NCI-H1417 (cell line): ENCODE measurements at regions not wholly inside any gene's neighbourhood (a gene's known extent, or its start where the extent isn't known, plus 50 kb on each side); places are given as distances from the start of the nearest gene placed in this dataset.

Experiments
- DNase-seq, 3 experiments: peaks; one replicate each; lab custom pipeline; 2025; lab: John Stamatoyannopoulos, UW

DNA sequence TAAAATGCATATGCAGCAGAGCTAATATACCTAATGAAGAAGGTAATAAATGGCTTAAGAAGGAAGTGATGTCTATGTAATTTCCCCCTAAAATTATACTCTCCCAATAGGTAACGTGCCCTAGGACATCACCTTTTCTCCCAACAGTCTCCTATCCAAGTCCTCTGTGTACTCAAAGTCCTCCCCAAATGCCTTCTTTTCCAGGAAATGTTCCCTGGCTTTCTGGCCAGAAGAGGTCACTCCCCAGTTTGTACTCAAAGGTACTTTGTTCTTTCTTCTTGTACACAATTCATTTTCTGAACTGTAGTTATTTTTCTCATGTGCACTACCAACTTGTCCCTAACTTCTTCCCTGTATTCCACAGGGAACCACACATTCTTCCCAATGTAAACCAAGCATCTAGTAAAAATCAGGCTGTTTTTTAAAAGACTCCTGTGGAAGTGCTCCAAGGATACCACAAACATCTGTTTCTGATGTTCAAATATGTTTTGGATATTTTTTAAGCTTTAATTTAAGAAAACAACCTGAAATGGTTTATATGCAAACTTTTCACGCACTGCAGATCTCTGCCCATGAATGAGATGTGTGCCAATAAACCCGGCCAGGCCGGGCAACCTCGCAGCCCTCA lies 262.3 kb upstream of the KLF14 start:
- DNase-seq = no peak

DNA sequence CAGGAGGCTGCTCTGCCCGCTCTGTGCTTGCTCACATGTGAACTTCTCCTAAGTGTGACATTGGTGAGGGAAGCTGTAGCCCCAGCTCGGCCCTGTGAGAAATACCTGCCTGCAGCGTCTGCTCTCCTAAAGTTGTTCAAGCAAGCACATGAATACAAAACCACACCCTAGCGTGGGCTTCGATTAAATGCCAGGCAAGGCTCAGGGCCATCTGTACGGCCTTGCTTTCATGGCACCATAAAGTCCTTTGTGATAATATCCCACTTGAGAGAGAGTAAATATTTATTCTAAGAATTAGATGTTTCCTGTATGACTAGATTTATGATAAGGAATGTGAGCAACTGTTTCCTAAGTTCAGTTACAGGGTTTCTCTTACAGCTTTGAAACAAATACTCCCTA lies 262.8 kb upstream of the KLF14 start:
- DNase-seq = peak; percentile 40 to 84 (median 41)

DNA sequence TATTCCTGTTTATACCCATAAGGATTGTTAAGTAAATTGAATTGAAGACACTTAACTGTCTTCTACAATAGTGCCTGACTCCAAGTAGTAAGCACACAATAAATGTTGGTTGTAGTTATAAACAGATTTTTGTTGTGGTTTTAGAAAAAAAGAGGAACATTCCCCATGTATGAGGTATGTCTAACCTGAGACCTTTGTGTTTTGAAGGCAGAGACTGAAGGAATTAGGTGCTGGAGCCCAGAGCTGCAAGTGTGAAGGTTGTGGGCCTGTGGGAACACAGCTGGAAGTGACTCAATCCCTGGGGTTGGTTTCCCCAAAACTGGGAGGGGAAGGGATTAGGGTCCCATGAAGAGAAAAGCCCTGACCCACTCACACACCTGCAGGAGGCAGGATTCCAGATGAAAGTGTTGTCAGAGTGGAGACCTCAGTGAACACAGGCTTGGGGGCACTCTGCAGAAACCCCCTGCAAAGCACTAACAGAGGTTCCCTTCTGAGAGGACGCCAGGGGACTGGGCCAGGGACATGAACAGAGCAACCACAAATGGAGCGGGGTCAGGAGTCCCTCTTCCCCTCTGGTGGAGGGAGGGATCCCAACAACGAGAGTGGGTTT lies 265.1 kb upstream of the KLF14 start:
- no peak for DNase-seq

DNA sequence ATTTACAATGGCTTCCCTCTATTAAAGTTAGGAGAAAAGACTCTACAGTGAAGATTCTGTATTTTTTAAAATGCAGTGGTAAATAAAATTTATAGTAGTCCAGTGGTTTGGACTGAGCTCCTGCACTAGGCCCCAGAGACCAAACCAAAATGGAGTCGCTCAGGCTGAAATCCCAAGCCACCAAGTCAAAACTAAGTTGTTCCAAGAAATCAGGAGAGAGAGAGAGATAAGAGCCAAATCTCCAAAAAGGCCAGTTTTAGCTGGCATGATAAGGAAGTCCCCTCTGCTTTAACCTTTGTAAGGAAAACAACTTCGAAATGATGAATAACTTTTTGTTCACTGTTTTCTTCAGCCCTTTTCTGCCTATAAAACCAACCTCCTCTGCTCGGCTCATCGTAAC lies 265.9 kb upstream of the KLF14 start:
- DNase-seq = no peak

DNA sequence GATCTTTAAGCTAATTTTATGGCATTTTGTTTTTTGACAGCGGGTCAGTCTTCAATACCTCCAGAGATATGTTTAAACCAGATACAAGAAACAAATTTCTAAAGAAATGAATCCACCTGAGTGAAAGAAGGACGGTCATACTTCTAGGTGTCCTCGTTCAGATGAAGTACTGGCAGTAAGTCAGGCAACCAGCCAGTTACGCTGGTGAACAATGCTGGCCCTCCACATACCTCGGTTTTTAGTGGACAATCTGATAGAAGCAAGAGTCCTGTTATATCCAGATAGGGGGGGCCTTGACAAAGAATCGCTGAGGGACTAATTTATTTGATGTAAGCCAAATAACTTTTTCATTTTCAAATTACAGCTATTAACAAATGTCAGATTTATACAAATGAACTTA lies 266.4 kb upstream of the KLF14 start:
- no peak for DNase-seq

DNA sequence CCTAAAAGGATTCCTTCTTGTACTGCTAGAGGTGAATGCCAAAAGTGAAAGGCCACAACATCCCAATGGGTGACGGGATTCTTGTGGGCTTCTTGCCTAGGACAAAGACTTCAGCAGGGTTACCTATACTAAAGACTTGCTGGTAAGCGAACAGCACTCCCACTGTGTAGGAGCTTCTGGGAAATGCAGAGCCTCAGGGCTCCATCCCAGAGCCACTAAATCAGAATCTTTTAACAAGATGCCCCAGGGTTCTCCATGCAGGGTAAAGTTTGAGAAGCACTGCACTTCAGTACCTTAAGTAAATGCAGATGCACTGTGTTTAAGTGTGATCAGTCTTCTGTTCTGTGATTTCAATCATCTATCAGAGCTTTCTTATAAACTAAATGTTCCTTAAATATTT lies 266.9 kb upstream of the KLF14 start:
- no peak for DNase-seq

DNA sequence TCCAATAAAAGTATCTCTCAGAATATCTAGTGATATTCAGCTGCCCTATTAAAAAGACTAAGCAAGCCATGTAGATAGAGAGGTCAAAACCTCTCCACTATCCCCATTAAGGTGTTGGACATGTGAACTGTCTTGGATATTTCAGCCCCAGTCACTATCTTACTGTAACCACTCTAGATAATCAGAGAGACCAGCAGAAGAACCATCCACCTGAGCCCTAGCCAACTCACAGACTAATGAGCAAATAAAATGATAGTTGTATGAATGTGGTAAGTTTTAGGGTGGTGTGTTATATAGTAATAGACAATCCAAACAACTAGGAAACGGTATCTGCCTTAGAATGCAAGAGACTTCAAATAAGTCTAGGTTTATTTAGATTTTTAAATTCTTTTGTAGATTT lies 268.6 kb upstream of the KLF14 start:
- DNase-seq = no peak

DNA sequence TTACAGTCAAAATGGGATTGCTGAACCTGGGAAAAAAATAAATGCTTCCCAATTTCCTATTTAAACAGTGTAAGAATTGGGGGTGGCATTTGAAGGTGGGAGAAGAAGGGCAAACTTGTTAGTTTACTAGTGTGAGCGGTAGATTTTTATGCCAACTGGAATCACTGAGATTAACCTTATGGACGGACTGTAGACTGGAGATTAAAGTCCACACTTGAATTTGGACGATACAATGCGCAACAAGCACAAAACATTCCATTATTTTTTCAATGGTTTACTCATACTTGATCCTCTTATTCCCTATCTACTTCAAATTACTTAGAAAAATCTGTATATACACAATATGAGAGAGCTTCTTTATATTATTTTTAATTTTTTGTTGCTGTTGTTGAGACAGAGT lies 269.6 kb upstream of the KLF14 start:
- no peak for DNase-seq

DNA sequence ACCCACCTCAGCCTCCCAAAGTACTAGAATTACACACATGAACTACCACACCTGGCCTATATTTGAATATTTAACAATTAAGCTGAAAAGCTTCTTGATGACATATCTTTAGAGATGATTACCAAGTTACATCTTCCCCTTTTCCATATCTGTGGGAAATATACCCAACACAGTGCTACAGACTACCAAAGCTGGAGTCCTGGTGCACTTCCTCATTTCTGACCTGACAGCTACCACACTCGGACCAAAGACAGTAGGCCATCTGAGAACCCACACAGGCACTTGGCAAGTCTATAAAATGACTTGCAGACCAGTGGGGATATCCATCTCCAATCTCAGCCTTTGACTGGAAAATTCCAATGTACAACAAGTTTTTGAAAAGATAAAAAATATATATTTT lies 270.4 kb upstream of the KLF14 start:
- DNase-seq = no peak

DNA sequence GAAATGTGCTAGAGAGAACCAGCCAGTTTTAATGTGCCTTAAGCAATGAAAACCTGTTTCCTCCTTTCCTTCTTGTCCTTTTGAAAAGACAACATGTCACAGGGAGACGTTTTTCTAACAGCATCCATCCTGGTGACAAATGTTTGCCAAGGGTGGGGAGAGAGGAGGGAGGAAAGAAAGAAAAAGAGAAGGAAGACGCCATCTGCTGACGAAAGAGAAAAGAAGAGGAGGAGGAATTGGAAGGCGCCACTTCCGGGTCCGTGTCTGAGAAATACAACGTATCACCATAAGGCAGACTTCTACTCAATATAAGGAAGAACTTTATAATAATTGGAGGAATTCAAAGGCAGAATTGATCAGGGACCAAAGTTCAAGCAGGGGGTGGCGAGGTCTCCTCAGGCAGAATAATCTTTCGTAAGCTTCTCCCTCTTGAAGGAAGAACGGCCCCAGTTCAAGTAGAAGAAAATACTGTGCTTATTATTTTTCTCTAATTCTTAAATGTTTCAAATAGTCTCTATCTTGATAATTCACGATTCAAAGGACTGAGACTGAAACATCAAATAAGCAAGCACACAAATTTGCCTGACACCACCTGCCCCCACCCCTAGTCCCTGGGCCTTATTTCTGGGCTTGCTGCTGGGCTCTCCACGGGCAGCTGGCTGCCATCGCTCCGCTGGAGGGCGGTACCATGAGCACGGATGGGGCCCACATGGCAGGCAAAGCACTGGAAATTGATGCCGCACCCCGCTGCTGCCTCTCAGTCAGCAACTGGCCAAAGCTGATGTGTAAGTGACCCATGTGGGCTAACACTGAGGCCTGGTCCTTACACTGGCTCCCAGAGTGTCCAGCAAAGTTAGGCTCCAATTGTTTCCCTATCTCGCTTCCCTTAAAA lies 273.7 kb upstream of the KLF14 start:
- DNase-seq = peak; percentile 15 to 68 (median 54)

DNA sequence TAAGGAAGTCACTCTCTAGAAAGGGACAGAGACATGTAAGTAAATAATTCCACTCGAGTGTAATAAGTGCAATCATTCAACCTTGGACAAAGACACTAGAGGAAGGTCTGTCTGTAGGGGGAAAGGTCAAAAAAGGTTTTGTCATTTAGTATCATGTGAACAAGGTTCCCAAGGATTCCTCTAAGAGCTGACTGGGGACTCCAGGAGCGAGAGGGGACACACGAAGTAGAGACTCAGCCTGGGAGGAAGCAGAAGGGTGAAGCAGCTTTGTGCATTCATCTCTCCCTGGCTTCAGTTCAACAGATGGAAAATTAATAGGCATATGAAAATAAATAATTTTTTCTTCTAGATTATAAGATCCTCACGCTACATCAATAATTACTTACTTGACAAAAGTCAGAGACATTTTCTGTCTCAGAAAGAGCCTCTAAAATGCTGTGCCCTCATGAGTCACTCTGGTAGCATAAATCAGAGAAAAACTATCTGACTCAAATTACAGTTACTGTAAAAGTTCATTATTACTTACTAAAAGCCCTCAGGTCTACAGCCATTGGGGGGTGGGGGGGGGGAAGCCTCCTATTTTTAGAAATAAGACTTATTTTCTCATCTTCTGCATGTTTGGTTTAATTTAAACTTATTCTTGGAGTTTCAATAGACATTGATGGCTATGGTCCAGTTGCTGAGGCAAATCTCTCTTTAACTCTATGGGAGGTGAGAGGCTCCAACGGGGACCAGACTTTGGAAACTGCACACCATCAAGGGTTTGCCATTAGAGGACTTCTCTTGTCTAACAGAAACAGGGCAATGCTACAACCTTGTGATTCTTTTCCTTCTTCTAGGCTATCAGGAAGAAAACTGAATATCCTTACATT lies 275.1 kb upstream of the KLF14 start:
- DNase-seq = no peak

DNA sequence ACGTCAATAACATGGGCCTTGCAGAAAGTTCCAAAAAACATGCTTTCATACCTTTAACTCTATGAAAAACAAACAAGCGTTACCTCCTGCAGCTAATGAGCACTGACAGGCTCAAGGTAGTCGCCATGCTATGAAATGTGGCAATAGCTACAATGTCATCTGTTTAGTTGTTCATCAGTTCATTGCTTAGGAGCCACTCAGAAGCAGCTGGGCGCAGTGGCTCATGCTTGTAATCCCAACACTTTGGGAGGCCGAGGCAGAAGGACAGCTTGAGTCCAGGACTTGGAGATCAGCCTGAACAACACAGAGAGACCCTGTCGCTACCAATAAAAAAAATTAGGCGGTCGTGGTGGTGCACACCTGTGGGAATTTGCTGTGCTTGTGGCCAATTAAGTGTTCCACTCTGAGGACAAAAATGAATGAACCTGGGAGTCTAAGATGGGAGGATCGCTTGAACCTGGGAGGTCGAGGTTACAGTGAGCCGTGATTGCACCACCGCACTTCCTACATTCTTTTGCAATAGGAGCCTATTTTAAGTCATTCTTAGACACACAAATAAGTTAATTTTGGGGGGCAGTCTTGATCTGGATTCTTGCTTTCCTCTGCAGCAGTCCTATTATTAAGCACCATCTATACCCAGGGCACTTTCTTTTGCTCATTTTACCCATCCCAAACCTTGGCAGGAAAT lies 276.2 kb upstream of the KLF14 start:
- no peak for DNase-seq

DNA sequence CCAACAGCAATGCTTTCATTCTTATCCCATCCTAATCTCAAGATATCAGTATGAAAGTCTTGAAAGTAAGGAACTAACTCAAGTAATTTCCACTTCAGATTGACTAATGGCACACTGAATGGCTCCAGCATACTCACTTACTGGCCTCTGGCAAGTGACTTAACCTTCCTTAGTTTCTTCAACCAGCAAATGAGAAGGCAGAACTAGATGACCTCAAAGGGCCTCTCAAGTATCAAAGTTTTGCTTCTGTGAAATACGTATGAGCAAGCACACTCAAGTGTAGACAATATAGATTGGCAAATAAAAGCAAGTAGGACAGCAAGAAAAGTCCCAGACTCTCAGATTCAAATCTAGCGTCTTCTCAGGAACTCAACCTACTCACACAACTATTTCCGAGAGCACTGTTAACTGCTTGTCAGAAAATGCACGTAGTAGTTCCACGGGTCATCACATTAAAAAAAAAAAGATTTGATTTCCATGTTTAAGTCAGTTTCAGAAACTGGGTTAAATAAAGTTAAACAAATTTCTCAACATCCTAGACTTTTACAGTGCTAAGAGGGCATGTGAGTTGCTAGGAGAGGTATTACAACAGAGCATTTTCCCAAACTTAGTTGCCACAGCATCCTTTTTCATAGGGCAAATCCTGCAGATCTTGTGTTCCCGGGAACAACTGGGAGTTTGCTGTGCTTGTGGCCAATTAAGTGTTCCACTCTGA lies 276.9 kb upstream of the KLF14 start:
- no peak for DNase-seq

DNA sequence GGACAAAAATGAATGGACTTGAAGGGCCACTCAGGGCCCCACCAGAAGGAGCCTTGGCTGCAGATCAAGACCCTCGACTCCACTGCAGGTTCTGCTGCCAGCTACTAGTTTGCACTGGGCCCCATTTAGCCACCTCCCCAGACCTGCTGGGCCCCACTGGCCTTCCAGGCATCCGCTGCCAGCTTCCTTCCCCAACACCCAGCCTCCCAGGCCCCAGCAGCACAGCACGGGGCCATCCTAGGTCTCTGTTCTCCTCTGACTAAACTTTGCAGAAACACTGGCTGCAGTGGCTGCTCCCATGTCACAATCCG lies 277.4 kb upstream of the KLF14 start:
- DNase-seq = no peak

DNA sequence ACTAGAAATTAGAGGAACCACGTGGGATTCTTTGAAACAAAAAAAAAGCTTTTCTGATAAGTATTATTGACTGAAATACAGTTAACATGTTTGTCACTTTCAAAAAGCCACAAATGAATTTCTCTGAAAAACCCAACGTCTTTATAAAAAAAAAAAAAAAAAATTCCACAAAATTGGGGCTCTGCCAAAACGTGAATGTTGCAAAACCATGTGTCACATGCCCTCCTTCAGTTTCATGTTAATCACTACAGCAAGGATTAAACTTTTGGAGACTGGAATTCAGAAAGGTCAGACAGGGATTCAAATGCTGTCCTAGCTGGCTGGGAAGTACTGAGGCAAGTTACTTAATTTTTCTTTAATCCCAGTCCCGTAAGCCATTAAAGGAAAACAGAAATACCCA lies 278.0 kb upstream of the KLF14 start:
- no peak for DNase-seq

DNA sequence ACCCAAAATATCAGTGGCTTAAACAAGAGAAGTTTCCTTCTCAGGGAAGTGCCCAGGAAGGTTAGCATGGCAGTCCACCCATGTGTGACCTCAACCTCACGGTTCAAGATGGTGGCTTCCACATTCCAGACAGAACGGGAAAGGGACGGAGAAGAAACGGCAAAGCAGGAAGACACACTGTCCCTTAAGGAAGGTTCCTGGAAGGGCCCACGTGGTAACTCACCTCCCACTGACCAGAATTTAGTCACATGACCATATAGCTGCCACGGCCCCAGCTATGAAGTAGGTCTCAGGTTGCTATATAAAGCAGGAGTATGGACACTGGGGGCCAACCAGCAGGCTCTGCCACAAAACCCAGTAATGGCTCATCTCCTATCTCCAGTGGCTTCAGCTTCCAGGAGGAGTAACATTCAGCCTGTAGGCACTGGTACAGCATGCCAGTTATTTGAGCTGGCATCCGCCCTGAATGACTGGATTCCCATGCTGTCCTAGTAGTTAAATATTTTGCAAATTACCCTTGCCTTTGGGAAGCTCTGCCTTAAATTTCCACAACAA lies 278.5 kb upstream of the KLF14 start:
- DNase-seq = no peak

DNA sequence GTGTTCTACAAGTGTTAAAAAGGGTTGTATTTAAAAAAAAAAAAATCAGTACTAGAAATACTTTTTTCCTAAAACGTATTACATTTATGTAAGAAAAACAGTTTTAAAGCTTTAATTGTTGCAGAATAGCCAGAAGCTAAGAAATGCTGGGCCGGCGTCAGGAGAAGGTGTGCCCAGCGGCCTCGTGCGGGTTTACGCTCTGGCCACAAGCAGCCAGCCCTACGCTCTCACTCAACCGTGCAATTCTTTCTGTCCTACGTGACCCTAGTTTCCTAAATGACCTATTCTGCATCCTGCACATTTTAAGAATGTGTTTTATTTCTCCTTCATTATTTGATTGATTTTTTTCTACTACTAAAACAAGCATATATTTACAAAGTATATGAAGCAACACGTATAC lies 279.7 kb upstream of the KLF14 start:
- no peak for DNase-seq

DNA sequence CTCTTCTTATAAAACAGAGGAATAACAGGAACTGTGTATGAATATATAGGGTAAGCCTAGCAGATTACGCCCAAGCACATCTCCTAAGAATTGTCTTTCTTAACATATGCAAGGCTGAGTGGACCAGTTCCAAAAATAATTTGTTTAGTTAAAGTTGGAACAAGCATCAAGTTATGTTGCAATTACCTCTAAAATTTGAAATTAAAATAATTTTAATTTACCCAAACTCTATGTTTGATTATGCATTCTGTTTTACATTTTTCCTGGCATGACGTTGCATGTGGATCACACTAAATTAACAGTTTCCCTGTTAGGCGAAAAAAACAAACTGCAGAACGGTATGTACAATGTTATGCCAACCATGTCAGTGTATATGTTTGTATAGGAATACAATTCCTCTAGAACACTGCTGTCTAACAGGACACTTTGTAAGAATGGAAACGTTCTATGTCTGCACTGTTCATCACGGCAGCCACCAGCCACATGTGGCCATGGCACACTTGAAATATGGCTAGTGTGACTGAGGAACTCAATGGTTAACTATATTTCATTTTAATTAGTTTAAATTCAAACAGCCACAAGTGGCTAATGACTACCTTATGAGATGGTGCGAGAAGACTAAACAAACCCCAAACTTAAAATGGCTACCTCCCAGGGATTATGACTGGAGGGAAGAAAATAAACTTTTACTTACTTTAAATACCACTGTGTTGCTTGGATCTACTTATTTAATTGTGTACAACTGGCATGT lies 281.1 kb upstream of the KLF14 start:
- DNase-seq = peak in 1 of 3 experiments; percentile 42

DNA sequence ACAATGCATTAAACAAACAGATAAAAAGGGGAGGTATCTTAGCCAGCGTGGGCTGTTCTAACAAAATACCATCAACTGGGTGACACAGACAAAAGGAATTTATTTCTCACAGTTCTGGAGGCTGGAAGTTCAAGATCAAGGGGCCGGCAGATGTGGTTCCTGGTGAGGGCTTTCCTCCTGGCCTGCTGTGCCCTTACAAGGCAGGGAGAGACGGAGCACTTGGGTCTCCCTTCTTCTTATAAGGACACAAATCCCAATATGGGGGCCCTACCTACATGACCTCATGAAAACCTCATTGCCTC lies 281.6 kb upstream of the KLF14 start:
- no peak for DNase-seq

DNA sequence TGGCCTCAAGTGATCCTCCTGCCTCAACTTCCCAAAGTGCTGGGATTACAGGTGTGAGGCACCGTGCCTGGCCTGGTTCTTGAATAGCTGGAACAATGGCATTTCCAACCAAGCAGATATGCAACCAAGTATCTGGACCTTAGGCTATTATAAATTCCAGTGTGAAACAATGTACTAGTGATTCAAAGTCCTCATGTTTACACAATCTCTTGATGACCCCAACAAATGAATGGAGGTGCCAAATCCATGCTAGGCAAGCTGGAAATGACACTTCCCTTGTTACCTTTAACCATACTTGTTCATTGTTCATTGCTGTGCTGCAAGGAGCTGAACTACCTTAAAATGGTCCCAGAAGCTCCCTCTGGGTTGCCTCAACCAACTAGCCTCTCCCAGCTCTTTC lies 282.2 kb upstream of the KLF14 start:
- no peak for DNase-seq
